ENCODE measurements at regions not wholly inside any gene's neighbourhood (a gene's known extent, or its start where the extent isn't known, plus 50 kb on each side); places are given as distances from the start of the nearest gene placed in this dataset.

DNA sequence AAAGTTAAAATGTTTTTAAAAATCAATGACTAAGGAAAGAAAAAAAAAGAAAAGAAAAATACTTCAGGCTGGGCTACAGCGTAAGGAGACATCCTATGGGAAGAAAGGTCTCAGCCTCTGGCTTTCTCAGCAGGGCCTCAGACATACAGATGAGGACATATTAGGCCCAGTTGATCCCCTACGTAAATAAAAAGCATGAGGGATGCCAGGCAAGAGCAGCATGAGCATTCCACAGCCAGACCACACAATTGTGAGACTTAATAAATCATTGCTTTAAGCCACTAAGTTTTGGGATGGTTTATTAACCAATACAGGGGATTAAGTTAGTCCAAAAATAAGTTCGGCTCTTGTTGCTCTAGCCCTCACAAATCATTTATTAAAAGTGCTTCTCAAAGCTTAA, 394.1 kb upstream of the NECTIN3 start:
- no peak for TF ChIP-seq POLR2A (IDR thresholded peaks at IDR 0.05; ENCODE audit: low read depth, low read length)
- no peak for TF ChIP-seq TAF1 (IDR thresholded peaks at IDR 0.05; ENCODE audit: borderline replicate concordance, low read depth, low read length)
- no peak for TF ChIP-seq POLR2AphosphoS5 (IDR thresholded peaks at IDR 0.05; ENCODE audit: low read depth, low read length)

All from GM12892 (cell line).